H9 (cell line): ENCODE measurements at regions not wholly inside any gene's neighbourhood (a gene's known extent, or its start where the extent isn't known, plus 50 kb on each side); places are given as distances from the start of the nearest gene placed in this dataset.

Source experiments
- DNase-seq: peaks from one replicate; pipeline ENCODE4 v3.0.0-alpha.2; 2017
- H2AFZ ChIP-seq: one replicate; pipeline ENCODE4 v1.6.1; 2013; ENCODE audit warnings: mild to moderate bottlenecking, low read length, control low read depth, moderate library complexity
- H2AK5ac ChIP-seq: 2 replicates; pipeline ENCODE4 v1.6.1; 2013; ENCODE audit warnings: low read length, control low read depth, mixed read lengths; ENCODE audit not compliant: insufficient read length
- H2BK120ac ChIP-seq: one replicate; pipeline ENCODE4 v1.6.1; 2013; ENCODE audit warnings: low read depth, mild to moderate bottlenecking, low read length, control low read depth, inconsistent platforms; ENCODE audit not compliant: poor library complexity, severe bottlenecking
- H2BK12ac ChIP-seq: 2 replicates; pipeline ENCODE4 v1.6.1; 2013; ENCODE audit warnings: low read length, control low read depth, mixed read lengths, low read depth; ENCODE audit not compliant: insufficient read length
- H2BK15ac ChIP-seq: 2 replicates; pipeline ENCODE4 v1.6.1; 2013; ENCODE audit warnings: low read depth, low read length, control low read depth
- H2BK20ac ChIP-seq: one replicate; pipeline ENCODE4 v1.6.1; 2013; ENCODE audit warnings: low read depth, mild to moderate bottlenecking, low read length, control low read depth, inconsistent platforms; ENCODE audit not compliant: poor library complexity, severe bottlenecking
- H2BK5ac ChIP-seq: 2 replicates; pipeline ENCODE4 v1.6.1; 2013; ENCODE audit warnings: low read length, control low read depth, mixed read lengths; ENCODE audit not compliant: insufficient read length
- H3K14ac ChIP-seq: 2 replicates; pipeline ENCODE4 v1.6.1; 2013; ENCODE audit warnings: low read length, control low read depth; ENCODE audit not compliant: insufficient read depth
- H3K18ac ChIP-seq: 2 replicates; pipeline ENCODE4 v1.6.1; 2013; ENCODE audit warnings: low read depth, mild to moderate bottlenecking, mixed read lengths, low read length, control low read depth; ENCODE audit not compliant: insufficient read length
- H3K23ac ChIP-seq: 2 replicates; pipeline ENCODE4 v1.6.1; 2013; ENCODE audit warnings: low read length, control low read depth, mixed read lengths, low read depth; ENCODE audit not compliant: insufficient read length
- H3K23me2 ChIP-seq: 2 replicates; pipeline ENCODE4 v1.6.1; 2013; ENCODE audit warnings: low read depth, mild to moderate bottlenecking, mixed read lengths, low read length, control low read depth; ENCODE audit not compliant: insufficient read length, poor library complexity, severe bottlenecking
- H3K27ac ChIP-seq: 2 replicates; pipeline ENCODE4 v1.5.1; 2013; ENCODE audit warnings: low read length, control low read depth, mixed read lengths, low read depth; ENCODE audit not compliant: insufficient read length
- H3K27me3 ChIP-seq: 2 replicates; pipeline ENCODE4 v1.6.1; 2013; ENCODE audit warnings: low read length, control low read depth, inconsistent platforms; ENCODE audit not compliant: insufficient read depth
- H3K4ac ChIP-seq: 2 replicates; pipeline ENCODE4 v1.6.1; 2013; ENCODE audit warnings: low read depth, mild to moderate bottlenecking, control low read depth, inconsistent platforms, low read length, moderate library complexity
- H3K4me1 ChIP-seq: 2 replicates; pipeline ENCODE4 v1.6.1; 2013; ENCODE audit warnings: low read length, control low read depth, inconsistent platforms; ENCODE audit not compliant: insufficient read depth
- H3K4me2 ChIP-seq: 2 replicates; pipeline ENCODE4 v1.6.1; 2013; ENCODE audit warnings: low read length, control low read depth, mixed read lengths; ENCODE audit not compliant: insufficient read length, insufficient read depth
- H3K56ac ChIP-seq: 2 replicates; pipeline ENCODE4 v1.6.1; 2013; ENCODE audit warnings: low read depth, mild to moderate bottlenecking, mixed read lengths, low read length, control low read depth; ENCODE audit not compliant: insufficient read length
- H3K79me1 ChIP-seq: 2 replicates; pipeline ENCODE4 v1.6.1; 2013; ENCODE audit warnings: low read depth, mild to moderate bottlenecking, moderate library complexity, low read length, control low read depth, inconsistent platforms; ENCODE audit not compliant: insufficient read depth, poor library complexity, severe bottlenecking
- H3K79me2 ChIP-seq: 2 replicates; pipeline ENCODE4 v1.6.1; 2013; ENCODE audit warnings: low read length, control low read depth, inconsistent platforms; ENCODE audit not compliant: insufficient read depth
- H3K9ac ChIP-seq: 2 replicates; pipeline ENCODE4 v1.6.1; 2013; ENCODE audit warnings: low read length, control low read depth, mixed read lengths; ENCODE audit not compliant: insufficient read length; ENCODE audit errors: extremely low read depth
- H3K9me3 ChIP-seq: one replicate; pipeline ENCODE4 v1.6.1; 2013; ENCODE audit warnings: low read depth, low read length, inconsistent platforms; ENCODE audit not compliant: control insufficient read depth
- H3T11ph ChIP-seq: one replicate; pipeline ENCODE4 v1.6.1; 2013; ENCODE audit warnings: mild to moderate bottlenecking, low read length, control low read depth, inconsistent platforms
- H4K20me1 ChIP-seq: one replicate; pipeline ENCODE4 v1.6.1; 2013; ENCODE audit not compliant: control insufficient read depth, insufficient read length, insufficient read depth
- H4K5ac ChIP-seq: 2 replicates; pipeline ENCODE4 v1.6.1; 2013; ENCODE audit warnings: low read depth, mild to moderate bottlenecking, mixed read lengths, low read length, control low read depth; ENCODE audit not compliant: insufficient read length
- H4K8ac ChIP-seq: replicated peaks from 2 replicates; pipeline ENCODE4 v1.6.1; 2013; ENCODE audit warnings: low read length, control low read depth, mixed read lengths, low read depth; ENCODE audit not compliant: insufficient read length
- H4K91ac ChIP-seq: 2 replicates; pipeline ENCODE4 v1.6.1; 2013; ENCODE audit warnings: low read depth, mild to moderate bottlenecking, moderate library complexity, mixed read lengths, low read length, control low read depth; ENCODE audit not compliant: insufficient read length
- H3K27ac Mint-ChIP-seq, 3 experiments: 2 replicates in 2 of 3; 3 replicates in 1 of 3; pipeline ENCODE4 v1.8.0; 2020 to 2021; ENCODE audit warnings: mixed read lengths in 3 of 3, mild to moderate bottlenecking in 1 of 3, moderate library complexity in 1 of 3
- H3K27me3 Mint-ChIP-seq: 2 replicates; pipeline ENCODE4 v1.8.0; 2021; ENCODE audit warnings: low read depth, mild to moderate bottlenecking, moderate library complexity, mixed read lengths
- H3K36me3 Mint-ChIP-seq, 3 experiments: 2 replicates in 2 of 3; 3 replicates in 1 of 3; pipeline ENCODE4 v1.8.0; 2020 to 2021; ENCODE audit warnings: low read depth in 3 of 3, mixed read lengths in 3 of 3; ENCODE audit not compliant: insufficient read depth in 1 of 3
- H3K4me1 Mint-ChIP-seq, 2 experiments: 2 replicates each; pipeline ENCODE4 v1.8.0; 2020; ENCODE audit warnings: mixed read lengths in 2 of 2
- H3K4me3 Mint-ChIP-seq, 2 experiments: 2 replicates in 1 of 2; 3 replicates in 1 of 2; pipeline ENCODE4 v1.8.0; 2020 to 2021; ENCODE audit warnings: mild to moderate bottlenecking in 2 of 2, mixed read lengths in 2 of 2, moderate library complexity in 1 of 2
- H3K9me3 Mint-ChIP-seq, 2 experiments: 2 replicates in 1 of 2; 3 replicates in 1 of 2; pipeline ENCODE4 v1.8.0; 2020; ENCODE audit warnings: mild to moderate bottlenecking in 2 of 2, mixed read lengths in 2 of 2, moderate library complexity in 1 of 2
- CTCF ChIP-seq: fragments of 200-600 bp; sonication (generic); conservative IDR thresholded peaks from 3 replicates; pipeline ENCODE4 v1.8.0; 2021; ENCODE audit warnings: antibody characterized with exemption, mild to moderate bottlenecking
- WGBS: extraction: QIAGEN DNeasy Blood & Tissue Kit; methylation state at CpG from one replicate; pipeline ENCODE4 v1.1.7; 2013; ENCODE audit warnings: missing lambda C conversion rate, low lambda C conversion rate, mixed read lengths; ENCODE audit not compliant: insufficient read length; ENCODE audit errors: extremely low coverage; 5-methylcytosine and 5-hydroxymethylcytosine counted together

- H3K79me1 ChIP-seq = no peaks in the 10 kb centered on the region
- H3K4me1 ChIP-seq = no peaks in the 10 kb centered on the region
- no peak overlapping the region for H3K4ac ChIP-seq
- H2BK5ac ChIP-seq = no peak overlapping the region
- no peak overlapping the region for H3K9ac ChIP-seq
- H2AK5ac ChIP-seq = no peak overlapping the region
- Mint-ChIP-seq H3K27ac (no peak overlapping the region; a peak in 1 of 7 replicates), H3K4me3 (no peak overlapping the region), H3K4me1 (peaks cover 4 to 12% of the 10 kb centered on the region in 2 experiments), H3K9me3 (peaks cover 4% of the 10 kb centered on the region in 2 experiments; a peak in 3 of 5 replicates), H3K27me3 (no peaks in the 10 kb centered on the region), H3K36me3 (peaks cover 0 to 5% (median 0%) of the 10 kb centered on the region in 3 experiments; a peak in 1 of 7 replicates)
- H2BK120ac ChIP-seq = no peak overlapping the region
- H3K18ac ChIP-seq = no peak overlapping the region
- H2BK20ac ChIP-seq = no peak overlapping the region
- no peak overlapping the region for H2BK15ac ChIP-seq
- H3K23me2 ChIP-seq = no peaks in the 10 kb centered on the region
- H3K27me3 ChIP-seq = no peaks in the 10 kb centered on the region
- H2BK12ac ChIP-seq = no peak overlapping the region
- no peaks in the 10 kb centered on the region for H4K20me1 ChIP-seq
- H3K56ac ChIP-seq = no peak overlapping the region
- no peak overlapping the region for H4K5ac ChIP-seq
- no peaks in the 10 kb centered on the region for H3K79me2 ChIP-seq
- H3K27ac ChIP-seq = no peak overlapping the region
- no peak overlapping the region for H4K8ac ChIP-seq
- no peak for TF ChIP-seq CTCF
- no peaks in the 10 kb centered on the region for H3K9me3 ChIP-seq
- no peak overlapping the region for H3T11ph ChIP-seq
- H4K91ac ChIP-seq = no peak overlapping the region
- no peak overlapping the region for H3K23ac ChIP-seq
- no peak overlapping the region for H2AFZ ChIP-seq
- no peak overlapping the region for H3K14ac ChIP-seq
- WGBS = no CpG with 5 or more reads among the region's 2 CpGs
- no peak overlapping the region for H3K4me2 ChIP-seq
- DNase-seq = no peak
Observed at GRCh38 chr2:118363604-118364003, 275.3 kb downstream of the INSIG2 start.
